Nephron (organoid): ENCODE measurements at regions not wholly inside any gene's neighbourhood (a gene's known extent, or its start where the extent isn't known, plus 50 kb on each side); places are given as distances from the start of the nearest gene placed in this dataset.

Experiments used
- H3K27ac Mint-ChIP-seq, 3 experiments: 2 replicates each; pipeline ENCODE4 v1.8.0; 2020; ENCODE audit warnings: mixed read lengths in 3 of 3, mild to moderate bottlenecking in 2 of 3, moderate library complexity in 1 of 3
- H3K27me3 Mint-ChIP-seq: 2 replicates; pipeline ENCODE4 v1.8.0; 2021; ENCODE audit warnings: low read depth, mild to moderate bottlenecking, moderate library complexity, mixed read lengths
- H3K36me3 Mint-ChIP-seq: 2 replicates; pipeline ENCODE4 v1.8.0; 2020; ENCODE audit warnings: low read depth, mixed read lengths
- H3K4me1 Mint-ChIP-seq: 2 replicates; pipeline ENCODE4 v1.8.0; 2020; ENCODE audit warnings: mixed read lengths
- H3K4me3 Mint-ChIP-seq, 3 experiments: 2 replicates each; pipeline ENCODE4 v1.8.0; 2020; ENCODE audit warnings: mild to moderate bottlenecking in 3 of 3, mixed read lengths in 3 of 3, moderate library complexity in 2 of 3
- H3K9me3 Mint-ChIP-seq: 2 replicates; pipeline ENCODE4 v1.8.0; 2020; ENCODE audit warnings: mixed read lengths
- TF ChIP-seq, protein P1 (sequence below), 3 experiments: fragments of 200-600 bp; sonication (generic); IDR thresholded peaks; one replicate each; pipeline ENCODE4 v1.5.0; 2021; ENCODE audit warnings: antibody characterized with exemption in 3 of 3; ENCODE audit not compliant: unreplicated experiment in 3 of 3

DNA sequence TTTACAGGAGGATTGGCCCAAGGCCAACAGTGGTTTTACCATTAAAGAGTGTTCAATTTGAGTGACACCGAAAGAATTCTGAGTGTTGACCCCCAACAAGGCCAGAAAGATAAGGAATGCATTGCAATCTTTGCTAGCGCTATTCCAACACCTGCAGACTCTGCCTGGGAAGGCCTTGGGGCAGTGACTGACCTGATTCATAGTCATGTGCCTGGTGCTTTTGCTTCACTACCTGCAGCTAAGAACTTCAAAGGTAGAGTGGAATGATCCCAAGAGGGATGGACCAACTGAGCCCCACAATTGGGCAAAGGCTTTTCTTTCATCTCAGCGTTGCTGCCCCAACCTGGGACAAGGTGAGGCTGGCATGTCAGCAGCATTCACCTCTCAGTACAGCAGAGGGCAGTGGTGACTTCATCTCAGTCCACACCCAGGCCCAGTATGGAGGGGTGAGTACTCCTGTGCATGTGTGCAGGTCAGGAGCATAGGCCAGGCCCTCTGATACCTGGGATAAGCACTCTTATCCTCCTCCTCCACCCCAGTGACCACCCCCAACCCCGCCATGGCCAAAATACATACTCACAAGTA lies 149.6 kb upstream of the GNAO1 start:
- H3K27me3 Mint-ChIP-seq, result no peaks in the 10 kb centered on the region
- TF ChIP-seq, protein P1, sequence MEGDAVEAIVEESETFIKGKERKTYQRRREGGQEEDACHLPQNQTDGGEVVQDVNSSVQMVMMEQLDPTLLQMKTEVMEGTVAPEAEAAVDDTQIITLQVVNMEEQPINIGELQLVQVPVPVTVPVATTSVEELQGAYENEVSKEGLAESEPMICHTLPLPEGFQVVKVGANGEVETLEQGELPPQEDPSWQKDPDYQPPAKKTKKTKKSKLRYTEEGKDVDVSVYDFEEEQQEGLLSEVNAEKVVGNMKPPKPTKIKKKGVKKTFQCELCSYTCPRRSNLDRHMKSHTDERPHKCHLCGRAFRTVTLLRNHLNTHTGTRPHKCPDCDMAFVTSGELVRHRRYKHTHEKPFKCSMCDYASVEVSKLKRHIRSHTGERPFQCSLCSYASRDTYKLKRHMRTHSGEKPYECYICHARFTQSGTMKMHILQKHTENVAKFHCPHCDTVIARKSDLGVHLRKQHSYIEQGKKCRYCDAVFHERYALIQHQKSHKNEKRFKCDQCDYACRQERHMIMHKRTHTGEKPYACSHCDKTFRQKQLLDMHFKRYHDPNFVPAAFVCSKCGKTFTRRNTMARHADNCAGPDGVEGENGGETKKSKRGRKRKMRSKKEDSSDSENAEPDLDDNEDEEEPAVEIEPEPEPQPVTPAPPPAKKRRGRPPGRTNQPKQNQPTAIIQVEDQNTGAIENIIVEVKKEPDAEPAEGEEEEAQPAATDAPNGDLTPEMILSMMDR (IDR thresholded peaks at IDR 0.05; ENCODE audit: unreplicated experiment in 3 of 3), result peak; percentile 36 to 54 (median 47)
- no peaks in the 10 kb centered on the region for H3K4me1 Mint-ChIP-seq
- no peak overlapping the region for H3K4me3 Mint-ChIP-seq
- H3K27ac Mint-ChIP-seq, result no peak overlapping the region
- no peaks in the 10 kb centered on the region for H3K36me3 Mint-ChIP-seq
- peaks cover 22% of the 10 kb centered on the region for H3K9me3 Mint-ChIP-seq

DNA sequence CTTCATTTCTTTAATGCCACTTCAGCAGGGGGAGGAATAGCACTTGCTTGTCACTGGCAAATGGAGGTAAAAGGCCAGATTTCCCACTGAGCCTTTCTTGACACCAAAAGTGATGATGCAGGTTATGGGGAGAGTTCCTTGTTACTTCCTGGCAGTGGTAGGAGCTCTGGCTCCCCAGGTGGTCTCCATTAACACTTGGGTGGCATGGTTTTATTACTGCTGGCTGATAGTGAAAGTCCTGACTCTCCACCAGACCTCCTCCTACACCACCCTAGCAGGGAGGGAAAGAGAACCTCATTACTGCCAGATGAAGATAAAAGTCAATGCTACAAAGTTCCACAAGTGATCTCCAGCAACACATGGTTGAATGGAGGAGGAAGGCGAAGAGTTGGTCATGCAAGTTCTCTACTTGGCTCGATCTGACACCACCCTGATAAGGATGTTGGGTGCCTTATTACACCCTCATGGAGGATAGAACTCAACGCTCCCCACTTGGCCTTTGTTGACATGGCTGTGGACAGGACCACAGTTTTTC lies 152.7 kb upstream of the GNAO1 start:
- no peaks in the 10 kb centered on the region for H3K27me3 Mint-ChIP-seq
- H3K36me3 Mint-ChIP-seq, result no peaks in the 10 kb centered on the region
- H3K4me1 Mint-ChIP-seq, result no peaks in the 10 kb centered on the region
- H3K4me3 Mint-ChIP-seq, result no peak overlapping the region
- TF ChIP-seq, protein P1 (IDR thresholded peaks at IDR 0.05; ENCODE audit: unreplicated experiment in 3 of 3), result no peak
- H3K27ac Mint-ChIP-seq, result no peak overlapping the region
- H3K9me3 Mint-ChIP-seq, result peaks cover 22% of the 10 kb centered on the region

DNA sequence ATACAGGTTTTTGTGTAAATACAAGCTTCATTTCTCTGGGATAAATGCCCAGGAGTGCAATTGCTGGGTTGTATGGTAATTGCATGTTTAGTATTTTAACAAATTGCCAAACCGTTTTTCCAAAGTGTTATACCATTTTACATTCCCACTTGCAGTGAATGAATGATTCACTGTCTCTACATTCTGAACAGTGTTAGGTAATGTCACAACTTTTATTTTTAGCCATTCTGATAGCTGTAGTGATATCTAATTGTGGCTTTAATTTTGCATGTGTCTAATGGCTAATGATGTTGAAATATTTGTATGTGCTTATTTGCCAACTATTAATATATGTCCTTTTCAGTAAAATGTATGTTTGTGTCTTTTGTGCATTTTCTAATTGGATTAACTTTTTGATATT lies 156.9 kb upstream of the CES5A start:
- no peak overlapping the region for H3K27ac Mint-ChIP-seq
- no peaks in the 10 kb centered on the region for H3K4me1 Mint-ChIP-seq
- TF ChIP-seq, protein P1 (IDR thresholded peaks at IDR 0.05; ENCODE audit: unreplicated experiment in 3 of 3), result no peak
- H3K36me3 Mint-ChIP-seq, result no peaks in the 10 kb centered on the region
- peaks cover 3% of the 10 kb centered on the region for H3K9me3 Mint-ChIP-seq
- H3K4me3 Mint-ChIP-seq, result no peak overlapping the region
- H3K27me3 Mint-ChIP-seq, result peaks cover 15% of the 10 kb centered on the region

DNA sequence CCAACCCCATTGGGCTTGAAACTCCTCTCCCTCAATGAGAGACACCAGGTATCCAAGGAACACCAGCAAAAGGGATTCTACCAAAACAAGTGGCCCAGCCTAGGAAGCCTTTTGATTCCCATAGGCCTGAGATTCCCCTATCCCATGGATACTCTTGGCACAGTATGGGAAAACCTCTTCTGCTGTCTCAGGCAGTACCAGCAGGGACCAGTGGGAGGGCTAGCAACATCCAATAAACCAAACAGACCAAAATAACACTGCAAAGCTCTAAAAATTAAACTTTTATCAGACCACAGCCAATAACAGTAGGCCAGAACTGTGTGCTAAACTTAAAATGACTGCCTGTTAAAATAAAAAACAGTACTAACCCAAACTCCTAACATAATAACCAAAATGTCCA lies 153.9 kb upstream of the CES5A start:
- no peak overlapping the region for H3K4me3 Mint-ChIP-seq
- TF ChIP-seq, protein P1 (IDR thresholded peaks at IDR 0.05; ENCODE audit: unreplicated experiment in 3 of 3), result no peak
- H3K27ac Mint-ChIP-seq, result no peak overlapping the region
- H3K9me3 Mint-ChIP-seq, result no peaks in the 10 kb centered on the region
- H3K4me1 Mint-ChIP-seq, result no peaks in the 10 kb centered on the region
- no peaks in the 10 kb centered on the region for H3K36me3 Mint-ChIP-seq
- H3K27me3 Mint-ChIP-seq, result peaks cover 15% of the 10 kb centered on the region

DNA sequence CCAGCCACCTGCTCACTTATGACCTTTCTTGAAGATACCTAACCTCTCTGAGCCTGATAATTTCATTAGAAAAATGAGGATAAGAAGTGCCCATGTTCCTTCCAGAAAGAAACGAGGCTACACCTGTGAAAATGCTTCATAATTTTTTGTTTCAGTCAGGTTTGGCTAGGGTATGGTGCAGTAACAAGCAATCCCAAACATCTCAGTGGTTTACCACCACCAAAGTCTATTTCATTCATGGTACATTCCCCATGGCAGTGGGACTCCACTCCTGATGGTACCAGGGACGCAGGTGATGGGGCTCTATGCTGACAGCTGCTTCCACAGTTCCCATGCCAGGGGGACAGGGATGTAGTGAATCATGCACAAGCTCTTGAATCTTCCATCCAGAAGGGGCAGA lies 147.6 kb upstream of the CES5A start:
- TF ChIP-seq, protein P1 (IDR thresholded peaks at IDR 0.05; ENCODE audit: unreplicated experiment in 3 of 3), result no peak
- Mint-ChIP-seq H3K36me3 (no peaks in the 10 kb centered on the region), H3K4me1 (peaks cover 5% of the 10 kb centered on the region), H3K9me3 (no peaks in the 10 kb centered on the region), H3K4me3 (no peak overlapping the region), H3K27ac (no peak overlapping the region), H3K27me3 (peaks cover 11% of the 10 kb centered on the region)

DNA sequence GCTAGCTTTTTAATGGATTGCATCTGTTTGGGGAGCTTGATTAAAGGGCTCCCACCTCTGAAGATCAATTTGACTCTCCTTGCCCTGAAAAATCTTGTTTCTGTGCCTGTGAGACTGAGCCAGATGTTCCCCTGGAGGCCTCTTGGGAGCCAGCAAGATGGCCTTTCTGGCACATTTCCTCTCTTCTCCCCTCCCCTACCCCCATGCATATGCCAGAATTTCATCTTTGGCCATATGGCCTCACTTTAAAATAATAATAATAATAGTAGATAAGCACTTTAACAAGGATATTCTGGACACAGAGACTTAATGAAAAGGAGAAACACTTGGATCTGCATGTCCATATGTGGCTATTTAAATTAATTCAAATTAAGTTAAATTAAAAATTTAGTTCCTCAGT lies 144.1 kb upstream of the CES5A start:
- TF ChIP-seq, protein P1 (IDR thresholded peaks at IDR 0.05; ENCODE audit: unreplicated experiment in 3 of 3), result no peak
- H3K27me3 Mint-ChIP-seq, result peaks cover 20% of the 10 kb centered on the region
- no peaks in the 10 kb centered on the region for H3K36me3 Mint-ChIP-seq
- H3K4me3 Mint-ChIP-seq, result no peak overlapping the region
- H3K4me1 Mint-ChIP-seq, result peaks cover 5% of the 10 kb centered on the region
- H3K9me3 Mint-ChIP-seq, result no peaks in the 10 kb centered on the region
- no peak overlapping the region for H3K27ac Mint-ChIP-seq
